Neural progenitor cell (in vitro differentiated cells): ENCODE measurements at regions not wholly inside any gene's neighbourhood (a gene's known extent, or its start where the extent isn't known, plus 50 kb on each side); places are given as distances from the start of the nearest gene placed in this dataset.

Source experiments
- DNase-seq: peaks from one replicate; pipeline ENCODE4 v3.0.0-alpha.2; 2016; ENCODE audit warnings: low spot score
- H2AFZ ChIP-seq: fragments of 200-600 bp; sonication (generic); replicated peaks from 2 replicates; pipeline ENCODE4 v1.6.1; 2016; ENCODE audit warnings: antibody characterized with exemption
- H3F3A ChIP-seq: fragments of 200-600 bp; sonication (generic); 2 replicates; pipeline ENCODE4 v1.6.1; 2016; ENCODE audit warnings: antibody characterized with exemption, low read depth
- H3K27ac ChIP-seq: fragments of 200-600 bp; sonication (generic); 2 replicates; pipeline ENCODE4 v1.5.1; 2016; ENCODE audit warnings: mild to moderate bottlenecking
- H3K27me3 ChIP-seq: fragments of 200-600 bp; sonication (generic); 2 replicates; pipeline ENCODE4 v1.6.1; 2016; ENCODE audit warnings: mild to moderate bottlenecking, moderate library complexity
- H3K36me3 ChIP-seq: fragments of 200-600 bp; sonication (generic); 2 replicates; pipeline ENCODE4 v1.5.1; 2016
- H3K4me1 ChIP-seq: fragments of 200-600 bp; sonication (generic); 2 replicates; pipeline ENCODE4 v1.6.1; 2016; ENCODE audit warnings: mixed run types
- H3K4me2 ChIP-seq: fragments of 200-600 bp; sonication (generic); 2 replicates; pipeline ENCODE4 v1.6.1; 2016
- H3K4me3 ChIP-seq: fragments of 200-600 bp; sonication (generic); 2 replicates; pipeline ENCODE4 v1.5.1; 2016
- H3K79me2 ChIP-seq: fragments of 200-600 bp; sonication (generic); 2 replicates; pipeline ENCODE4 v1.6.1; 2016; ENCODE audit warnings: low read depth
- H3K9ac ChIP-seq: fragments of 200-600 bp; sonication (generic); 2 replicates; pipeline ENCODE4 v1.6.1; 2016
- H3K9me3 ChIP-seq: fragments of 200-600 bp; sonication (generic); 2 replicates; pipeline ENCODE4 v1.5.1; 2016; ENCODE audit warnings: low read depth
- H4K20me1 ChIP-seq: fragments of 200-600 bp; sonication (generic); 2 replicates; pipeline ENCODE4 v1.6.1; 2016; ENCODE audit warnings: low read depth
- H3K27ac Mint-ChIP-seq: 3 replicates; pipeline ENCODE4 v1.8.0; 2021; ENCODE audit warnings: mixed read lengths
- H3K27me3 Mint-ChIP-seq: 2 replicates; pipeline ENCODE4 v1.8.0; 2022; ENCODE audit warnings: low read depth, mild to moderate bottlenecking, inconsistent platforms, moderate library complexity, mixed read lengths; ENCODE audit not compliant: insufficient read depth
- H3K36me3 Mint-ChIP-seq: 3 replicates; pipeline ENCODE4 v1.8.0; 2021; ENCODE audit warnings: mixed read lengths
- H3K4me1 Mint-ChIP-seq: 3 replicates; pipeline ENCODE4 v1.8.0; 2021; ENCODE audit warnings: mixed read lengths
- H3K4me3 Mint-ChIP-seq: 3 replicates; pipeline ENCODE4 v1.8.0; 2021; ENCODE audit warnings: mild to moderate bottlenecking, moderate library complexity, mixed read lengths
- H3K9me3 Mint-ChIP-seq: 3 replicates; pipeline ENCODE4 v1.8.0; 2020; ENCODE audit warnings: mixed read lengths
- CTCF ChIP-seq: fragments of 200-600 bp; sonication (generic); IDR thresholded peaks from 2 replicates; pipeline ENCODE4 v1.5.1; 2017; ENCODE audit warnings: antibody characterized with exemption, mild to moderate bottlenecking
- EZH2 ChIP-seq: fragments of 200-600 bp; sonication (generic); IDR thresholded peaks from 2 replicates; pipeline ENCODE4 v1.6.1; 2017; ENCODE audit warnings: antibody characterized with exemption, mild to moderate bottlenecking, moderate library complexity
- EZH2phosphoT487 ChIP-seq: fragments of 200-600 bp; sonication (generic); IDR thresholded peaks from 2 replicates; pipeline ENCODE4 v1.6.1; 2017; ENCODE audit warnings: antibody characterized with exemption

DNA sequence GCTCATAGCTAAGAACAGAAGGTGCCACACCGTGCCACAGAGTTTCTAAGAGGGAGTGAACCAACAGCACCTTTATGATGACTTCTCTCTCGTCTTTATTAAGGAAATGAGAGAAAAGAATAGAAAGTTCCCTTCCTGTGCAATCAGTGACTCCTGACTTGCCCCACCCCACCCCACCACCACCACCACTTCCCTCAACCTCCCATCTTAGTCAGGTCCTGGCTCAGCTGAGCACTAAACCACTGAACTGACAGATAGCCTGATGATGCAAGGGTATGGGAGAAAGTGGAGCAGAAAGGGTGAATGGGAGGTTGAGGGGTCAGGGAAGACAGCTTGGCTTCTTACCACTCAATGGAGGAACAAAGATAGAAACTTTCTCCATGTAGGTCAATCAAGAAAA lies 75.2 kb upstream of the RMDN2 start:
- no peak for DNase-seq
- H3K9me3 Mint-ChIP-seq = peaks cover 3% of the 10 kb centered on the region
- H3K9ac ChIP-seq = no peak overlapping the region
- no peaks in the 10 kb centered on the region for H3K36me3 Mint-ChIP-seq
- no peak overlapping the region for H2AFZ ChIP-seq
- no peak for TF ChIP-seq EZH2phosphoT487
- no peak overlapping the region for H3K4me2 ChIP-seq
- H3K27ac Mint-ChIP-seq = no peak overlapping the region
- H4K20me1 ChIP-seq = no peaks in the 10 kb centered on the region
- no peak overlapping the region for H3K27ac ChIP-seq
- no peak overlapping the region for H3K4me3 ChIP-seq
- no peak overlapping the region for H3K4me3 Mint-ChIP-seq
- no peaks in the 10 kb centered on the region for H3K79me2 ChIP-seq
- no peaks in the 10 kb centered on the region for H3K4me1 Mint-ChIP-seq
- no peaks in the 10 kb centered on the region for H3K27me3 ChIP-seq
- H3K27me3 Mint-ChIP-seq = peaks cover 6% of the 10 kb centered on the region
- H3F3A ChIP-seq = no peaks in the 10 kb centered on the region
- no peaks in the 10 kb centered on the region for H3K36me3 ChIP-seq
- H3K4me1 ChIP-seq = no peaks in the 10 kb centered on the region
- no peaks in the 10 kb centered on the region for H3K9me3 ChIP-seq

GRCh38 chr2:37851428-37851827 lies 73.7 kb upstream of the RMDN2 start:
- DNase-seq = no peak
- Histone ChIP-seq H3K4me3 (no peak overlapping the region), H3K27me3 (no peaks in the 10 kb centered on the region), H3K9ac (no peak overlapping the region), H3K4me2 (no peak overlapping the region), H4K20me1 (no peaks in the 10 kb centered on the region), H3F3A (no peaks in the 10 kb centered on the region), H2AFZ (no peak overlapping the region), H3K9me3 (no peaks in the 10 kb centered on the region), H3K79me2 (no peaks in the 10 kb centered on the region), H3K4me1 (no peaks in the 10 kb centered on the region), H3K27ac (no peak overlapping the region), H3K36me3 (no peaks in the 10 kb centered on the region)
- H3K36me3 Mint-ChIP-seq = no peaks in the 10 kb centered on the region
- peaks cover 6% of the 10 kb centered on the region for H3K27me3 Mint-ChIP-seq
- H3K9me3 Mint-ChIP-seq = peaks cover 2% of the 10 kb centered on the region
- H3K4me3 Mint-ChIP-seq = no peak overlapping the region
- no peaks in the 10 kb centered on the region for H3K4me1 Mint-ChIP-seq
- TF ChIP-seq CTCF = no peak
- TF ChIP-seq EZH2phosphoT487 = no peak
- TF ChIP-seq EZH2 = no peak
- no peak overlapping the region for H3K27ac Mint-ChIP-seq

- Histone ChIP-seq H3K27me3 (no peaks in the 10 kb centered on the region), H3K9ac (no peak overlapping the region), H3K4me2 (no peak overlapping the region), H3F3A (no peaks in the 10 kb centered on the region), H3K27ac (no peak overlapping the region), H3K4me1 (no peaks in the 10 kb centered on the region), H3K36me3 (no peaks in the 10 kb centered on the region), H2AFZ (no peak overlapping the region), H4K20me1 (no peaks in the 10 kb centered on the region), H3K4me3 (no peak overlapping the region), H3K9me3 (no peaks in the 10 kb centered on the region), H3K79me2 (no peaks in the 10 kb centered on the region)
- H3K36me3 Mint-ChIP-seq = no peaks in the 10 kb centered on the region
- H3K9me3 Mint-ChIP-seq = peaks cover 2% of the 10 kb centered on the region
- H3K4me3 Mint-ChIP-seq = no peak overlapping the region
- H3K27ac Mint-ChIP-seq = no peak overlapping the region
- TF ChIP-seq CTCF (no peak), EZH2phosphoT487 (no peak)
- DNase-seq = no peak
- H3K4me1 Mint-ChIP-seq = no peaks in the 10 kb centered on the region
- peaks cover 6% of the 10 kb centered on the region for H3K27me3 Mint-ChIP-seq
Observed at GRCh38 chr2:37851828-37852584, 73.1 kb upstream of the RMDN2 start.

- Histone ChIP-seq H3K27me3 (no peaks in the 10 kb centered on the region), H3K9me3 (no peaks in the 10 kb centered on the region), H2AFZ (no peak overlapping the region), H3K79me2 (no peaks in the 10 kb centered on the region), H3K4me1 (no peaks in the 10 kb centered on the region), H4K20me1 (no peaks in the 10 kb centered on the region), H3K4me3 (no peak overlapping the region), H3F3A (no peaks in the 10 kb centered on the region), H3K27ac (no peak overlapping the region), H3K4me2 (no peak overlapping the region), H3K9ac (no peak overlapping the region), H3K36me3 (no peaks in the 10 kb centered on the region)
- peaks cover 7% of the 10 kb centered on the region for H3K27me3 Mint-ChIP-seq
- no peak for DNase-seq
- H3K9me3 Mint-ChIP-seq = peaks cover 2% of the 10 kb centered on the region
- no peak overlapping the region for H3K4me3 Mint-ChIP-seq
- TF ChIP-seq EZH2 (no peak), CTCF (no peak), EZH2phosphoT487 (no peak)
- no peak overlapping the region for H3K27ac Mint-ChIP-seq
- no peaks in the 10 kb centered on the region for H3K36me3 Mint-ChIP-seq
- H3K4me1 Mint-ChIP-seq = no peaks in the 10 kb centered on the region
Observed at GRCh38 chr2:37852585-37853014, 72.5 kb upstream of the RMDN2 start.
